Stomach (tissue), 4 donors: ENCODE measurements at regions not wholly inside any gene's neighbourhood (a gene's known extent, or its start where the extent isn't known, plus 50 kb on each side); places are given as distances from the start of the nearest gene placed in this dataset.

Source experiments
- POLR2AphosphoS5 ChIP-seq, 3 donors: sonication (generic); formaldehyde crosslinking; IDR thresholded peaks; one replicate each; pipeline ENCODE4 v1.6.1; 2016; ENCODE audit warnings: antibody characterized with exemption in 3 of 3
- TF ChIP-seq, protein P1 (sequence below), 7 experiments: fragments of 450-650 bp in 4 of 7; fragments of 200-600 bp in 3 of 7; sonication (generic) in 3 of 7; IDR thresholded peaks; one replicate each; pipeline ENCODE4 v1.5.1; 2016 to 2019; ENCODE audit warnings: antibody characterized with exemption in 7 of 7, control low read depth in 2 of 7, mild to moderate bottlenecking in 1 of 7

DNA sequence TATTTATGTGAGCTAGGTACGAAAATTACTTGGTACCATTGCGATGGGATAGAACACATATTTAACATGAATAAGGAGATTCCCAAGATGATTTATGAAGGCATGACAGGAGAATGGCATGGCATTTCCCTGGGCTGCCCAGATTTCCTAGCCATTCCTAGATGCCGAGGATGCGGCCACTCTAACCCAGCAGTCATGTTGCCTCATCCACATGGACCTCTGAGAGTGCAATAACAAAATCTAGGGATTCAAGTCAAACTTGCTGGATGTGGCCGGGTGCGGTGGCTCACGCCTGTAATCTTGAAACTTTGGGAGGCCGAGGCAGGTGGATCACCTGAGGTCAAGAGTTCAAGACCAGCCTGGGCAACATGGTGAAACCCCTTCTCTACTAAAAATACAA, 110.8 kb upstream of the ARL4C start:
- no peak for TF ChIP-seq POLR2AphosphoS5 (IDR thresholded peaks at IDR 0.05)
- TF ChIP-seq, protein P1, sequence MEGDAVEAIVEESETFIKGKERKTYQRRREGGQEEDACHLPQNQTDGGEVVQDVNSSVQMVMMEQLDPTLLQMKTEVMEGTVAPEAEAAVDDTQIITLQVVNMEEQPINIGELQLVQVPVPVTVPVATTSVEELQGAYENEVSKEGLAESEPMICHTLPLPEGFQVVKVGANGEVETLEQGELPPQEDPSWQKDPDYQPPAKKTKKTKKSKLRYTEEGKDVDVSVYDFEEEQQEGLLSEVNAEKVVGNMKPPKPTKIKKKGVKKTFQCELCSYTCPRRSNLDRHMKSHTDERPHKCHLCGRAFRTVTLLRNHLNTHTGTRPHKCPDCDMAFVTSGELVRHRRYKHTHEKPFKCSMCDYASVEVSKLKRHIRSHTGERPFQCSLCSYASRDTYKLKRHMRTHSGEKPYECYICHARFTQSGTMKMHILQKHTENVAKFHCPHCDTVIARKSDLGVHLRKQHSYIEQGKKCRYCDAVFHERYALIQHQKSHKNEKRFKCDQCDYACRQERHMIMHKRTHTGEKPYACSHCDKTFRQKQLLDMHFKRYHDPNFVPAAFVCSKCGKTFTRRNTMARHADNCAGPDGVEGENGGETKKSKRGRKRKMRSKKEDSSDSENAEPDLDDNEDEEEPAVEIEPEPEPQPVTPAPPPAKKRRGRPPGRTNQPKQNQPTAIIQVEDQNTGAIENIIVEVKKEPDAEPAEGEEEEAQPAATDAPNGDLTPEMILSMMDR (IDR thresholded peaks at IDR 0.05) = no peak
